ENCODE measurements at regions not wholly inside any gene's neighbourhood (a gene's known extent, or its start where the extent isn't known, plus 50 kb on each side); places are given as distances from the start of the nearest gene placed in this dataset.
A peak's percentile ranks its signal among the peaks of the same experiment; 100 is the strongest.

DNA sequence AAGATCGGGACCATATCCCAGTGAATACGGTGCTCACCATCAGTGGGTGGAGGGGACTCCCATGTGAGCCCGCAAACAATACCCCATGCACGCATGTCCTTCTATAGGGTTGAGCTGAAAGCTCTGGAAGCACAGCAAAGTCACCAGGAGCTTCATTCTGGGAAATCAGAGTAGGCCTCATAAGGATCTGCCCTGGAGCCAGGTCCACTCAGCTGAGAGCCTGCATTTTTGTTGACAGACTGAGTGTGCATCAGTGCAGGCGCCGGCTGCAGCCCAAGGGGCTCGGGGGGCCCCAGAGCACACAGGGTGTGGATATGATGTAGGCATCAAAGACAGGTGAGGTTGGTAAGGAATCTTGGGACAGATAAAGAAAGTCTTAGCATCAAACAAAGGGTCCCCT is 79.8 kb upstream of the CD93 start:
- no peaks in the 10 kb centered on the region for H4K20me1 ChIP-seq (replicated peaks; ENCODE audit: control insufficient read depth, extremely low read depth, insufficient read depth, low read length)
- H3K9me1 ChIP-seq (replicated peaks; ENCODE audit: control insufficient read depth, extremely low read depth, insufficient read depth, low read length): no peaks in the 10 kb centered on the region
- no peaks in the 10 kb centered on the region for H3K36me3 ChIP-seq (ENCODE audit: control insufficient read depth in 2 of 2, extremely low read depth in 1 of 2, insufficient read depth in 2 of 2, low read length in 2 of 2)
- H3K27ac ChIP-seq (ENCODE audit: insufficient read depth, low read depth, low read length): no peak overlapping the region
- ChIA-PET CTCF (interaction anchor here (0.9 to 9.7 kb wide), 9 partner anchors 13 to 115 kb away, joined by 3 to 38 read pairs (median 4); partner anchors contain the start of gene THBD), POLR2A (no interaction called here)
- DNase-seq (ENCODE audit: low read depth, low spot score) (no peak), FAIRE-seq (no peak)
- H2AFZ ChIP-seq (ENCODE audit: low read depth, low read length): no peak overlapping the region
- no peak overlapping the region for H3K9ac ChIP-seq (replicated peaks; ENCODE audit: extremely low read depth, insufficient read depth, low read length)
- peaks cover 12% of the 10 kb centered on the region for H3K4me1 ChIP-seq (ENCODE audit: control insufficient read depth, extremely low read depth, insufficient read depth, low read length)
- H3K4me3 ChIP-seq (replicated peaks in 1 of 3; ENCODE audit: insufficient read depth in 1 of 3, low read depth in 1 of 3, low read length in 3 of 3): no peak overlapping the region
- dilution Hi-C loops (cut with MboI; ENCODE audit: extremely low pct_ligation_motif_present, low sequenced_read_pairs): no loop called here
- no peak for TF ChIP-seq MYC (IDR thresholded peaks at IDR 0.05; ENCODE audit: low read depth, low read length)
- no peak for TF ChIP-seq GATA2 (IDR thresholded peaks at IDR 0.05; ENCODE audit: insufficient read depth, insufficient read length, low read depth, low read length)
- TF ChIP-seq, protein P1, sequence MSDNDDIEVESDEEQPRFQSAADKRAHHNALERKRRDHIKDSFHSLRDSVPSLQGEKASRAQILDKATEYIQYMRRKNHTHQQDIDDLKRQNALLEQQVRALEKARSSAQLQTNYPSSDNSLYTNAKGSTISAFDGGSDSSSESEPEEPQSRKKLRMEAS (IDR thresholded peaks at IDR 0.05; ENCODE audit: insufficient read depth, insufficient read length): no peak
- TF ChIP-seq EZH2 (IDR thresholded peaks at IDR 0.05; ENCODE audit: borderline replicate concordance, low read depth, low read length, severe bottlenecking): no peak
- intact Hi-C loops (cut with micrococcal nuclease): no loop called here
- H3K27me3 ChIP-seq (ENCODE audit: control insufficient read depth in 2 of 2, insufficient read depth in 2 of 2, low read length in 2 of 2): no peaks in the 10 kb centered on the region
- no peak overlapping the region for H3K4me2 ChIP-seq (ENCODE audit: insufficient read depth, low read length)
- no TSS peak for BruUV-seq (replicated peaks)
- H3K79me2 ChIP-seq (ENCODE audit: control insufficient read depth, insufficient read depth, low read length): no peaks in the 10 kb centered on the region
- no peaks in the 10 kb centered on the region for H3K9me3 ChIP-seq (replicated peaks; ENCODE audit: control insufficient read depth, insufficient read depth, low read length)

DNA sequence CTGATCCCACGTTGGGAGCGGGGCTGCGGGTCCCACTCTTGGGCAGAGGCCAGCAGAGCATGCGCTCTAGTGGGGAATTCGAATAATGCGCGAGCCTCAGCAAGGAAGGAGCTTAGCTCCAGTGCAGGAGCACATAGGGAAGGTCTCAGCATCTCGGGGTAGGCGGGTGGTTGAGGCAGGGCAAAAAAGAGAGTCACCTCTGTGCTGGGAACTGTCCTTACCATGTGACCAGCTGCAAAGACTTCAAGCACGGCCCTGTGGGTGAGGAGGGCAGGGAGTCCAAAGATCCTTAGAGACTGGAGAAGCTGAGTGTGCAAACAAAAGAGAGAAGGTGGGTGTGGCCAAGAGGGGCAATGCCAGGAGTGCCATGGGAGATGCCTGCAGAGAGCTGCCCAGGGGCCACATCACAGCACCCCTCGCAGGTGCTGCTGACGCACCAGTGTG is 79.2 kb upstream of the CD93 start:
- H3K36me3 ChIP-seq (ENCODE audit: control insufficient read depth in 2 of 2, extremely low read depth in 1 of 2, insufficient read depth in 2 of 2, low read length in 2 of 2): no peaks in the 10 kb centered on the region
- no peak overlapping the region for H3K27ac ChIP-seq (ENCODE audit: insufficient read depth, low read depth, low read length)
- no peaks in the 10 kb centered on the region for H3K9me1 ChIP-seq (replicated peaks; ENCODE audit: control insufficient read depth, extremely low read depth, insufficient read depth, low read length)
- H3K9me3 ChIP-seq (replicated peaks; ENCODE audit: control insufficient read depth, insufficient read depth, low read length): no peaks in the 10 kb centered on the region
- no peaks in the 10 kb centered on the region for H3K27me3 ChIP-seq (ENCODE audit: control insufficient read depth in 2 of 2, insufficient read depth in 2 of 2, low read length in 2 of 2)
- DNase-seq (ENCODE audit: low read depth, low spot score): no peak
- peaks cover 18% of the 10 kb centered on the region for H3K4me1 ChIP-seq (ENCODE audit: control insufficient read depth, extremely low read depth, insufficient read depth, low read length)
- TF ChIP-seq, protein P2, sequence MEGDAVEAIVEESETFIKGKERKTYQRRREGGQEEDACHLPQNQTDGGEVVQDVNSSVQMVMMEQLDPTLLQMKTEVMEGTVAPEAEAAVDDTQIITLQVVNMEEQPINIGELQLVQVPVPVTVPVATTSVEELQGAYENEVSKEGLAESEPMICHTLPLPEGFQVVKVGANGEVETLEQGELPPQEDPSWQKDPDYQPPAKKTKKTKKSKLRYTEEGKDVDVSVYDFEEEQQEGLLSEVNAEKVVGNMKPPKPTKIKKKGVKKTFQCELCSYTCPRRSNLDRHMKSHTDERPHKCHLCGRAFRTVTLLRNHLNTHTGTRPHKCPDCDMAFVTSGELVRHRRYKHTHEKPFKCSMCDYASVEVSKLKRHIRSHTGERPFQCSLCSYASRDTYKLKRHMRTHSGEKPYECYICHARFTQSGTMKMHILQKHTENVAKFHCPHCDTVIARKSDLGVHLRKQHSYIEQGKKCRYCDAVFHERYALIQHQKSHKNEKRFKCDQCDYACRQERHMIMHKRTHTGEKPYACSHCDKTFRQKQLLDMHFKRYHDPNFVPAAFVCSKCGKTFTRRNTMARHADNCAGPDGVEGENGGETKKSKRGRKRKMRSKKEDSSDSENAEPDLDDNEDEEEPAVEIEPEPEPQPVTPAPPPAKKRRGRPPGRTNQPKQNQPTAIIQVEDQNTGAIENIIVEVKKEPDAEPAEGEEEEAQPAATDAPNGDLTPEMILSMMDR (IDR thresholded peaks at IDR 0.05; ENCODE audit: extremely low read depth in 1 of 2, insufficient read depth in 1 of 2, low read depth in 1 of 2, low read length in 2 of 2): peak in 1 of 2 donors; percentile 14
- TF ChIP-seq GATA2 (IDR thresholded peaks at IDR 0.05; ENCODE audit: insufficient read depth, insufficient read length, low read depth, low read length): no peak
- TF ChIP-seq FOS (IDR thresholded peaks at IDR 0.05; ENCODE audit: borderline replicate concordance, insufficient read depth, low read length): no peak
- no peak overlapping the region for H3K4me2 ChIP-seq (ENCODE audit: insufficient read depth, low read length)
- no peaks in the 10 kb centered on the region for H3K79me2 ChIP-seq (ENCODE audit: control insufficient read depth, insufficient read depth, low read length)
- ChIA-PET POLR2A (no interaction called here), CTCF (interaction anchor here (0.6 to 9.7 kb wide), 20 partner anchors 13 to 474 kb away, joined by 3 to 38 read pairs (median 4); partner anchors contain the start of genes CD93 and THBD)
- no TSS peak for BruUV-seq (replicated peaks)
- H3K9ac ChIP-seq (replicated peaks; ENCODE audit: extremely low read depth, insufficient read depth, low read length): no peak overlapping the region
- no peak overlapping the region for H2AFZ ChIP-seq (ENCODE audit: low read depth, low read length)
- dilution Hi-C loops (cut with MboI; ENCODE audit: extremely low pct_ligation_motif_present, low sequenced_read_pairs) (no loop called here), intact Hi-C loops (cut with micrococcal nuclease) (no loop called here)
- no peak overlapping the region for H3K4me3 ChIP-seq (replicated peaks in 1 of 3; ENCODE audit: insufficient read depth in 1 of 3, low read depth in 1 of 3, low read length in 3 of 3)
- no peak for FAIRE-seq
- H4K20me1 ChIP-seq (replicated peaks; ENCODE audit: control insufficient read depth, extremely low read depth, insufficient read depth, low read length): no peaks in the 10 kb centered on the region

Data from endothelial cell of umbilical vein (primary cell).